ENCODE measurements at regions not wholly inside any gene's neighbourhood (a gene's known extent, or its start where the extent isn't known, plus 50 kb on each side); places are given as distances from the start of the nearest gene placed in this dataset.

- H3K4me3 ChIP-seq (ENCODE audit: low read length) = no peak overlapping the region
- no peaks in the 10 kb centered on the region for H3K79me2 ChIP-seq (ENCODE audit: control insufficient read depth, low read length)
- H3K4me1 ChIP-seq (ENCODE audit: control insufficient read depth, low read length) = no peaks in the 10 kb centered on the region
- no peak overlapping the region for H3K27ac ChIP-seq (ENCODE audit: low read depth, low read length)
- H3K4me2 ChIP-seq (ENCODE audit: low read length) = no peak overlapping the region
- no peaks in the 10 kb centered on the region for H3K36me3 ChIP-seq (ENCODE audit: control insufficient read depth, low read length)
- TF ChIP-seq, protein P1, sequence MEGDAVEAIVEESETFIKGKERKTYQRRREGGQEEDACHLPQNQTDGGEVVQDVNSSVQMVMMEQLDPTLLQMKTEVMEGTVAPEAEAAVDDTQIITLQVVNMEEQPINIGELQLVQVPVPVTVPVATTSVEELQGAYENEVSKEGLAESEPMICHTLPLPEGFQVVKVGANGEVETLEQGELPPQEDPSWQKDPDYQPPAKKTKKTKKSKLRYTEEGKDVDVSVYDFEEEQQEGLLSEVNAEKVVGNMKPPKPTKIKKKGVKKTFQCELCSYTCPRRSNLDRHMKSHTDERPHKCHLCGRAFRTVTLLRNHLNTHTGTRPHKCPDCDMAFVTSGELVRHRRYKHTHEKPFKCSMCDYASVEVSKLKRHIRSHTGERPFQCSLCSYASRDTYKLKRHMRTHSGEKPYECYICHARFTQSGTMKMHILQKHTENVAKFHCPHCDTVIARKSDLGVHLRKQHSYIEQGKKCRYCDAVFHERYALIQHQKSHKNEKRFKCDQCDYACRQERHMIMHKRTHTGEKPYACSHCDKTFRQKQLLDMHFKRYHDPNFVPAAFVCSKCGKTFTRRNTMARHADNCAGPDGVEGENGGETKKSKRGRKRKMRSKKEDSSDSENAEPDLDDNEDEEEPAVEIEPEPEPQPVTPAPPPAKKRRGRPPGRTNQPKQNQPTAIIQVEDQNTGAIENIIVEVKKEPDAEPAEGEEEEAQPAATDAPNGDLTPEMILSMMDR (IDR thresholded peaks at IDR 0.05; ENCODE audit: low read depth, low read length, poor library complexity, severe bottlenecking) = no peak
- no peak for TF ChIP-seq EZH2phosphoT487 (IDR thresholded peaks at IDR 0.05; ENCODE audit: borderline replicate concordance, low read length)
- H3K9me3 ChIP-seq (ENCODE audit: control insufficient read depth, insufficient read depth, low read length) = no peaks in the 10 kb centered on the region
- H4K20me1 ChIP-seq (ENCODE audit: control insufficient read depth, insufficient read depth, low read depth, low read length) = no peaks in the 10 kb centered on the region
- H3F3A ChIP-seq (ENCODE audit: control insufficient read depth, insufficient read depth) = no peaks in the 10 kb centered on the region
- no peaks in the 10 kb centered on the region for H3K9me2 ChIP-seq (replicated peaks; ENCODE audit: control insufficient read depth, low read length)
- H3K27me3 ChIP-seq (ENCODE audit: control insufficient read depth, low read length) = no peaks in the 10 kb centered on the region
Observed at GRCh38 chr16:9536905-9537304, 445.5 kb downstream of the HAPSTR1 start.

- H3K9me2 ChIP-seq (replicated peaks; ENCODE audit: control insufficient read depth, low read length) = no peaks in the 10 kb centered on the region
- no peaks in the 10 kb centered on the region for H3K27me3 ChIP-seq (ENCODE audit: control insufficient read depth, low read length)
- H3K4me3 ChIP-seq (ENCODE audit: low read length) = no peak overlapping the region
- H3K36me3 ChIP-seq (ENCODE audit: control insufficient read depth, low read length) = no peaks in the 10 kb centered on the region
- no peaks in the 10 kb centered on the region for H4K20me1 ChIP-seq (ENCODE audit: control insufficient read depth, insufficient read depth, low read depth, low read length)
- H3K79me2 ChIP-seq (ENCODE audit: control insufficient read depth, low read length) = no peaks in the 10 kb centered on the region
- no peaks in the 10 kb centered on the region for H3K4me1 ChIP-seq (ENCODE audit: control insufficient read depth, low read length)
- TF ChIP-seq, protein P1 (IDR thresholded peaks at IDR 0.05; ENCODE audit: low read depth, low read length, poor library complexity, severe bottlenecking) = no peak
- TF ChIP-seq EZH2phosphoT487 (IDR thresholded peaks at IDR 0.05; ENCODE audit: borderline replicate concordance, low read length) = no peak
- H3K27ac ChIP-seq (ENCODE audit: low read depth, low read length) = no peak overlapping the region
- no peak overlapping the region for H3K4me2 ChIP-seq (ENCODE audit: low read length)
- no peaks in the 10 kb centered on the region for H3F3A ChIP-seq (ENCODE audit: control insufficient read depth, insufficient read depth)
- no peaks in the 10 kb centered on the region for H3K9me3 ChIP-seq (ENCODE audit: control insufficient read depth, insufficient read depth, low read length)
Observed at GRCh38 chr16:9539346-9539745, 447.9 kb downstream of the HAPSTR1 start.

- Histone ChIP-seq H3K36me3 (ENCODE audit: control insufficient read depth, low read length) (no peaks in the 10 kb centered on the region), H3K4me2 (ENCODE audit: low read length) (no peak overlapping the region), H4K20me1 (ENCODE audit: control insufficient read depth, insufficient read depth, low read depth, low read length) (no peaks in the 10 kb centered on the region), H3K27ac (ENCODE audit: low read depth, low read length) (no peak overlapping the region), H3K4me3 (ENCODE audit: low read length) (no peak overlapping the region), H3K4me1 (ENCODE audit: control insufficient read depth, low read length) (no peaks in the 10 kb centered on the region), H3K9me3 (ENCODE audit: control insufficient read depth, insufficient read depth, low read length) (no peaks in the 10 kb centered on the region), H3K27me3 (ENCODE audit: control insufficient read depth, low read length) (no peaks in the 10 kb centered on the region), H3K79me2 (ENCODE audit: control insufficient read depth, low read length) (no peaks in the 10 kb centered on the region), H3F3A (ENCODE audit: control insufficient read depth, insufficient read depth) (no peaks in the 10 kb centered on the region), H3K9me2 (replicated peaks; ENCODE audit: control insufficient read depth, low read length) (no peaks in the 10 kb centered on the region)
- TF ChIP-seq, protein P1 (IDR thresholded peaks at IDR 0.05; ENCODE audit: low read depth, low read length, poor library complexity, severe bottlenecking) = no peak
- TF ChIP-seq EZH2phosphoT487 (IDR thresholded peaks at IDR 0.05; ENCODE audit: borderline replicate concordance, low read length) = no peak
Observed at GRCh38 chr16:9541723-9542122, 450.3 kb downstream of the HAPSTR1 start.

All from DOHH2 (cell line).